Activated T-helper 1 cell treated with anti-CD3 and anti-CD28 coated beads, Interleukin-12 subunit alpha, Interleukin-12 subunit beta, Interleukin-2, Interleukin-4 antibody, amounts not matched to agents 30 ng/mL and 10 ng/mL and 1 ng/mL, durations not matched to agents 14 hours and 24 hours and 36 hours (primary cell): ENCODE measurements at regions not wholly inside any gene's neighbourhood (a gene's known extent, or its start where the extent isn't known, plus 50 kb on each side); places are given as distances from the start of the nearest gene placed in this dataset.

ENCODE experiments used
- DNase-seq: peaks from one replicate; pipeline ENCODE4 v3.0.0; 2021; ENCODE audit warnings: low spot score
- H3K27ac Mint-ChIP-seq: one replicate; pipeline ENCODE4 v1.8.0; 2021; ENCODE audit warnings: mild to moderate bottlenecking, mixed read lengths
- H3K27me3 Mint-ChIP-seq: one replicate; pipeline ENCODE4 v1.8.0; 2022; ENCODE audit warnings: mild to moderate bottlenecking, moderate library complexity, mixed read lengths; ENCODE audit not compliant: insufficient read depth
- H3K36me3 Mint-ChIP-seq: one replicate; pipeline ENCODE4 v1.8.0; 2021; ENCODE audit warnings: low read depth, mixed read lengths
- H3K4me1 Mint-ChIP-seq: one replicate; pipeline ENCODE4 v1.8.0; 2021; ENCODE audit warnings: low read depth, mixed read lengths
- H3K4me3 Mint-ChIP-seq: one replicate; pipeline ENCODE4 v1.8.0; 2021; ENCODE audit warnings: mild to moderate bottlenecking, moderate library complexity, mixed read lengths
- H3K9me3 Mint-ChIP-seq: one replicate; pipeline ENCODE4 v1.8.0; 2021; ENCODE audit warnings: mixed read lengths
- intact Hi-C: fragments of 100-400 bp; cut with micrococcal nuclease; formaldehyde crosslinking; loops from one replicate; pipeline ENCODE4 v1.15.1; 2024

DNA sequence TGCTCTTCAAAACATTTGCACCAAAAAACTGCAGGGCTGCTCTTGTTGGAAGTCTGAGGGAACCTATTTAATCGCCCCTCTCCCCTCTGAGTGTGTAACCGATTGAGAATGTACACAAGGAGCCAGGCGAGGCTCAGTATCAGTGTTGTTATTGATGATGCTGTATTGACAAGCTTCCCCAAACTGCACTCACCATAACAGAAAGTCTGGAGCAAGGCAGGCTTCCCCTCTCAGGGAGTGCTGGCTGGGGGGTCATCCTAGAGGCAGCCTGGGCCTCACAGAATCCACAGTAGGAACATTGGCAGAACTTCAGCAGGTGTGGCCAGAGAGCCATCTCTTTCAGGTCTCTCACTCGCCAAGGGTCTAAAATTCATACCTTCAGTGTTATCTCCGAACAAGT is 58.1 kb upstream of the TUNAR start:
- DNase-seq: no peak
- Mint-ChIP-seq H3K4me3 (no peak overlapping the region), H3K36me3 (no peaks in the 10 kb centered on the region), H3K9me3 (no peaks in the 10 kb centered on the region), H3K27ac (no peak overlapping the region), H3K27me3 (no peaks in the 10 kb centered on the region), H3K4me1 (no peaks in the 10 kb centered on the region)
- intact Hi-C loops: no loop called here

DNA sequence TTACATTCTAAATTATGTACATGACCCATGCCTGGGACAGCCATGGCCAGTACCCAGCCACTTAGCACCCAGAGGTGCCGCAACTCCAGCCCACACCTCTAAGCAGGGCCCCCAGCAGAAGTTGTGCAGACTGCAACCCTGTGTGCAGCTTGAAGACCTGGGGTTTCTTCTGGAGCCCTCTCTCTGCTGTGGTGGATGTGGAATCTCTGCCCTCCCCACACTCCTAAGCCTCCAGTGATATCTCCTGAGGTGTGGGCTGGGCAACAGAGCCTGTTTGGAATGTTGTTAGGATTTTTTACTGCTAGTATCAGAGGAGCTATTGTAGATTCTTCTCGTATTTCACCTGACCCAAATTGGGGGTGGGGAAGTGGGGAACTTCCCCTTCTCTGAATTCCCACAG is 59.4 kb upstream of the TUNAR start:
- intact Hi-C loops: no loop called here
- Mint-ChIP-seq H3K4me1 (no peaks in the 10 kb centered on the region), H3K27me3 (no peaks in the 10 kb centered on the region), H3K4me3 (no peak overlapping the region), H3K9me3 (no peaks in the 10 kb centered on the region), H3K27ac (no peak overlapping the region), H3K36me3 (no peaks in the 10 kb centered on the region)
- DNase-seq: no peak

DNA sequence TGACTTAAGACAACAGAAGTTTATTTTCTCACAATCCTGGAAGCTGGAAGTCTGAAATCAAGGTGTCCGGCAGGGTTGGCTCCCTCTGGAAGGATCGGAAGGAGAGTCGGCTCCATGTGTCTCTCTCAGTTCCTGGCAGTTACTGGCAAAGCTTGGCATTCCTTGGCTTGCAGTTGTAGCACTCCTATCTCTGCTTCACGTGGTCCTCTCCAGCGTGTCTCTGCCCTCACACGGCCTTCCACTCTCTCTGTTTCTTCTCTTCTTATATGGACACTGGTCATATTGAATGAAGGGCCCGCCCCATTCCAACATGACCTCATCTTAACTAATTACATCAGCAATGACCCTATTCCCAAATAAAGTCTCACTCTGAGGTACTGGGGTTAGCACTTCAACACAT is 60.1 kb upstream of the TUNAR start:
- no peak for DNase-seq
- H3K27ac Mint-ChIP-seq: no peak overlapping the region
- no peaks in the 10 kb centered on the region for H3K36me3 Mint-ChIP-seq
- intact Hi-C loops: no loop called here
- H3K4me1 Mint-ChIP-seq: no peaks in the 10 kb centered on the region
- H3K9me3 Mint-ChIP-seq: no peaks in the 10 kb centered on the region
- no peak overlapping the region for H3K4me3 Mint-ChIP-seq
- H3K27me3 Mint-ChIP-seq: peaks cover 2% of the 10 kb centered on the region

DNA sequence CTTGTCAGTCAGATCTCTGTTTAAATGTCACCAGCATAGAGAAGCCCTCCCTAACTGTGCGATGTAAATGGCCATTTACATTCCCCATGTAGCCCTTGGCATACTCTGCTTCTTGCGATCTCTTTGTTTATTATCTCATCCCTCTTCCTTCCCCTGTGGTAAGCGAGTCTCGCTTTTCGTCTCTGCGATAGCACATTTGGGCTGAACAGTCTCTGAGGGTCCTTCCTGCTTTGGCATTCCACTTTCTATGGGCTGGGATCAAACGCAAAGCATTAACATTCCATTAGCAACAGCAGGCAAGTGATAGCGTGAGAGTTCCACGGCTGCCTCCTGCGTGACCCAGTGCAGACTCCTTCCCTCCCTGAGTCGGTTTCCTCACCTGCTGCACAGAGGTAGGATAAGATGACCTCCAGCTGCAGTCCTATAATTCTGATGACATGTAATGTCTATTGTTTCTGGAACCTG is 61.4 kb upstream of the TUNAR start:
- no peaks in the 10 kb centered on the region for H3K9me3 Mint-ChIP-seq
- no peak overlapping the region for H3K4me3 Mint-ChIP-seq
- no peak overlapping the region for H3K27ac Mint-ChIP-seq
- peaks cover 2% of the 10 kb centered on the region for H3K27me3 Mint-ChIP-seq
- no peak for DNase-seq
- H3K36me3 Mint-ChIP-seq: no peaks in the 10 kb centered on the region
- no peaks in the 10 kb centered on the region for H3K4me1 Mint-ChIP-seq
- intact Hi-C loops: no loop called here

DNA sequence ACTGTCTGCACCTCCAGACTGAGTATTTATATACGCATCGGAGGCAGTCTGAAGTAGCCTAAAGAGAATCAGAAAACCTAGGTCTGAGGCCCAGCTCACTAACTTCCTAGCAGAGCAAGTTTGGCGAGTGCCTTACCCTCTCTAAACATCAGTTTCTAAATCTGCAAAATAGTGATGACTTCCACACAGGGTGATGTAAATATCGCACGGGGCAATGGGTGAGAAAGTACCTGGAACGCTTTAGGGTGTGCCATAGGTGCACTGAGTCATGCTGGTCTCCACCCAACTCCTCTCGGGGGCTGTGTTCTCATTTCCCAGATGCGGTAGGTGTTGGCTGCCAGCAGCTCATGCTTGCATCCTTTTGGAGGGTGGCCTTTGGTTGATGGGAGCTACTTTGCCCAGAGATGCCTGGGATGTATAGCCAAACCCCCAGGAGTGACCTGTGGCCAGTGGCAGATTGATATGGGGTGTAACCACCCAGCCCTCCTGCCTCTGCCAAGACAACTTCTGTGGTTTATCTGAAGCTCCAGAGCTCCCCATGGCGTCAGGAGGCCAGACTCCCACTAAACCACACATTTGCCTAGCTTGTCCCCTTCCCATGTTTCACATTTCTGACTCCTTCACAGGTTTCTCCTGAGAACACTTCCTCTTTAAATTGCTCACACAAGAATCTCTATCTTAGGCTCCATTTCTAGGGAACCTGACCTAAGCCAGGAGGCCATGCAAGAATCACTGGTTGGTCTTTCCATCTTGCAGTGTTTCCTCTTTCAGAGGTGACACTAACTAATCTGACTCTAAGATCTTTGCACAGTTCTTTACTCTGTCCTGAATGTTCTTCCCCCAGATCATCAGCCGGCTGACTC is 62.0 kb upstream of the TUNAR start:
- Mint-ChIP-seq H3K36me3 (no peaks in the 10 kb centered on the region), H3K4me3 (no peak overlapping the region), H3K9me3 (no peaks in the 10 kb centered on the region), H3K4me1 (no peaks in the 10 kb centered on the region), H3K27me3 (peaks cover 2% of the 10 kb centered on the region), H3K27ac (no peak overlapping the region)
- intact Hi-C loops: no loop called here
- no peak for DNase-seq

DNA sequence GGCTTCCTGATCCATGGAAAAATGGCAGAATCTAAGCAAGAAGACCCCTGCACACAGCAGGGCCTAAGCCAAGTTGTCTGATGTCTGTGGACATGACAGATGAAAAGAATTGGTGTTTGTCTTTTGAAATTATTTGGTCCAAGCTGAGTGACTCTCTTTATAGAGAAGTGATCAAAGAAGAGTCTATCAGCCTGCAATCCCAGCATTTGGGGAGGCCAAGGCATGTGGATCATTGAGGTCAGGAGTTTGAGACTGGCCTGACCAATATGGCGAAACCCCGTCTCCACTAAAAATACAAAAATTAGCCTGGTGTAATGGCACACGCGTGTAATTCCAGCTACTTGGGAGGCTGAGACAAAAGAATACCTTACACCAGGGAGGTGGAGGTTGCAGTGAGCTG is 64.8 kb upstream of the TUNAR start:
- Mint-ChIP-seq H3K9me3 (peaks cover 7% of the 10 kb centered on the region), H3K4me1 (no peaks in the 10 kb centered on the region), H3K36me3 (no peaks in the 10 kb centered on the region), H3K27ac (no peak overlapping the region), H3K4me3 (no peak overlapping the region), H3K27me3 (peaks cover 2% of the 10 kb centered on the region)
- no peak for DNase-seq
- intact Hi-C loops: no loop called here

DNA sequence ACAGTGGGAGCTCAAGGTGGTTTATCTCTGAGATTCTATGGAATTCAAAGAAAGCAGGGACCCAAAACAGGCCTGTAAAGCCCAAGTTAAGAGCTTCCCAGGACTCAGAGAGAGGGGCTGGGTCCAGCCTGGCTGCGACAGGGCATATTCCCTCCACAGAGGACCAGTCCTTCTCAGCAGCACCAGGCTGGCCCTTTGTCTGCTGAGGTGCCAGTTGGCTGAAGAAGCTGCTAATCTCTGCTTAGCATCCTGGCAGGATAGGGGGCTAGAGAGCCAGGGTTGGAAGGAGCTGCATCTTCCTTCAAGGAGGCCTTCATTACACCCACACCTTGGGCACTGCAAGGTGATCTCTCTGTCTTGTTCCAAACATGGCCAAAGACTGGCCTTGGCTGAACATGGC is 68.3 kb upstream of the TUNAR start:
- no peak overlapping the region for H3K27ac Mint-ChIP-seq
- peaks cover 16% of the 10 kb centered on the region for H3K9me3 Mint-ChIP-seq
- no peaks in the 10 kb centered on the region for H3K36me3 Mint-ChIP-seq
- peaks cover 4% of the 10 kb centered on the region for H3K27me3 Mint-ChIP-seq
- DNase-seq: no peak
- intact Hi-C loops: no loop called here
- H3K4me3 Mint-ChIP-seq: no peak overlapping the region
- no peaks in the 10 kb centered on the region for H3K4me1 Mint-ChIP-seq

DNA sequence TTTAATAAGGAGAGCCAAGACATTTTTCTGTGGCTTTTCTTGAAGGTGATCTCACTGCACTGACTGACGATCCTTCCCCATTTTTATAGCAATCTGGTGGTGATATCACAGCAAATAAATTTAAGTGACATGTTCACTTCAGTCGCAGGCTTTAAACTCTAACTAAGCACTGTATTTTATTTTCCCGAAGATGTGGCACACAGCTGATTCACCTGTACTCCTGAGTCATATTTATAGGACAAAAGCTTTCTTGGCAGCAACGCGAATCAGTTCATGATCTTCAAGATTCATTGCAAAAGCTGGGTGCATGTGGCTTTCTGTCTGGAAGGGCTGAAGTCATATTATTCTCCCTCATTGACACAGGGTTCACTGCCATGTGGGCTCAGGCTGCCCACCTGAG is 79.8 kb upstream of the TUNAR start:
- H3K27ac Mint-ChIP-seq: no peak overlapping the region
- no peak overlapping the region for H3K4me3 Mint-ChIP-seq
- intact Hi-C loops: no loop called here
- DNase-seq: no peak
- H3K9me3 Mint-ChIP-seq: no peaks in the 10 kb centered on the region
- H3K36me3 Mint-ChIP-seq: no peaks in the 10 kb centered on the region
- H3K4me1 Mint-ChIP-seq: no peaks in the 10 kb centered on the region
- peaks cover 3% of the 10 kb centered on the region for H3K27me3 Mint-ChIP-seq

DNA sequence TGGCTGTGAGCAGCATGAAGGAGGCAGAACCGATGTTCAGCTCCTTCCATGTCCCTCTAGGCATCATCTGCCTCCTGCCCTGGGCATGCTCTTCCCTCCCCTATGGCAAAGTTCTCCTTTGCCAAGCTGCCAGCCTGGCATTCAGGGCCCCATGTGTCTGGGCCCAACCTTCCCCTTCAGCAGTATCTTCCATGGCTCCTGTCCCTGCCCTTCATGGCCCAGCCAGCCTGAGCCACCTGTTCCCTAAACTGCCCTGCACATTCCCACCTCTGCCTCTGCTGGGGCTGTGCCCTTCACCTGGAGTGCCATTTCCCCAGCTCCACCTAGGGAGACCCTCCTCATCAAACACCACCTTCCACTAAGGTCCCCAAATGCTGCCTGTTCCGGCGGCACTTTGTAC is 74.0 kb upstream of the TCL1A start:
- DNase-seq: no peak
- H3K4me1 Mint-ChIP-seq: no peaks in the 10 kb centered on the region
- H3K36me3 Mint-ChIP-seq: no peaks in the 10 kb centered on the region
- no peaks in the 10 kb centered on the region for H3K9me3 Mint-ChIP-seq
- no peak overlapping the region for H3K27ac Mint-ChIP-seq
- no peak overlapping the region for H3K4me3 Mint-ChIP-seq
- no peaks in the 10 kb centered on the region for H3K27me3 Mint-ChIP-seq
- intact Hi-C loops: no loop called here

DNA sequence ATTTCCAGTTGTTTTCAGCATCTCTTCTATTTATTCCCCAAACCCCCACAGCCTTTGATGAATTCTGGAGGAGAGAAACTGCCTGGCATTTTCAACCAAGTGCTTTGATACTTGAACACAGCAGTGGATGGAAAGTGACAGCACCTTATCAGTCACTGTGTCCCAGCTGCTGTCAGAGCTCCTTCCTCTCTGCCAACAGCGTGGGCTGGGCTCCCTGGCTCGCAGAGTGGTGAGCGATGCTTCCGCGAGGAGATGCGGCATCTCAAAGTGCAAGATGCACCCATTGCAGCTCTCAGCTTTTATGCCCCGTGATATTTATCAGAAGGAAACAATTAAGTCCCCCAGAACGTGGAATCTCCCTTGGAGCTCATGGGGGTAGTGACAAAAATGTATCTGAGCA is 72.6 kb upstream of the TCL1A start:
- no peak overlapping the region for H3K4me3 Mint-ChIP-seq
- H3K27ac Mint-ChIP-seq: no peak overlapping the region
- no peaks in the 10 kb centered on the region for H3K27me3 Mint-ChIP-seq
- no peaks in the 10 kb centered on the region for H3K9me3 Mint-ChIP-seq
- H3K4me1 Mint-ChIP-seq: no peaks in the 10 kb centered on the region
- H3K36me3 Mint-ChIP-seq: no peaks in the 10 kb centered on the region
- DNase-seq: no peak
- intact Hi-C loops: no loop called here

DNA sequence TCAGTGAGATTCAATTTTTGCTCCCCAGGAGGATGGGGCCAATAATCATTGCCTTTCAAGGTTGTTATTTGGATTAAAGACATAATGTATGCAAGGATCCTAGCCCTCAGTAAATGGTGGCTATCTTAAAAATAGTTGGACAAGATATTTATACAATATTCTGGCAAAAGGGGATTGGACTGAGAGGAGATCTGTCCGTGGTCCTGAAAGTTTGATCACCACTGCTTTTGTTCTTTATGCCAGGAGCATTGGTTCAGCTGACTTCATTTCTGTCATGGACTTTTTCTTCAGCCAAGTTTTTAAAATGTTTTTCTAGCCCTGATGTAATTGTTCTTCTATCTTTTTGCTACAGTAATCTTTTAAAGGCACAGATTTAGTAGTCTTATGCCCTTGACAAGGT is 70.2 kb upstream of the TCL1A start:
- intact Hi-C loops: no loop called here
- DNase-seq: no peak

DNA sequence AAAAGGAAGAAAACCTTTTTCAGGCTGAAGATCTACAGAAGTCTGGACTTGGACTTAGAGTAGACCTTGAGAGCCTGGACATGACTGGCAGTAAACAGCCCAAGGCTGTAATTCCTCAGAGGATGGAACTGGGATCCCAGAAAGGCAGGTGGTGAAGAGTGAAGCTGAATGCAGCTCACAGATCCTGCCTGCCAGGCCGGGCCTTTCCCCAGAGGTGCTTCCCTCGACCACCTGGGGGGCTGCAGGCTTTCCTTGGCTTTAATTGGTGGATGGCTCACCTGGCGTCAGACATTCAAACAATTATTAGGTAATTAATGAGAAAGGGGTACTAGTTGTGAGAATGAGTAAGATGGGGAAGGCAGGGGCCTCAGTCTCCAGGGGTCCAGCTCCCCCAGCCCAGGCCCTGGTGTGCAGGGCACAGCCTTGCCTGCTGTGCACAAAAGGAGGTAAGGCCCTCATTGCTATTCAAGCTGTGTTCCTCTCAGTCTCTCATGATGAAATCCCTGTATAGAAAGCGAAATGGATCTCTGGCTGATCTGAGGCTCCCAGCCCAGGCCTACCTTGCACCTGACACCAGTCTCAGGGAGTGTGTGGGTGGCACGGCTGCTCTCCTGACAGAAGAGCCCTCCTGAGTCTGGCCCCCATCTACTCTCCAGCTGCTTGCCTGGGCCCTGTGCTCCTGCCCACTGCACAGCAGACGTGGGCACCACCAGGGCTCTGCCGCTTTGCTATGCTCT is 63.0 kb upstream of the TCL1A start:
- Mint-ChIP-seq H3K27me3 (peaks cover 5% of the 10 kb centered on the region), H3K27ac (no peak overlapping the region), H3K4me1 (no peaks in the 10 kb centered on the region), H3K4me3 (no peak overlapping the region), H3K36me3 (no peaks in the 10 kb centered on the region), H3K9me3 (no peaks in the 10 kb centered on the region)
- no peak for DNase-seq
- intact Hi-C loops: loop anchor here (10.0 kb wide), 1 partner anchor 218 kb away; no protein-coding TSS in a partner anchor

More for the DNA sequence above, 70.2 kb upstream of the TCL1A start:
- Mint-ChIP-seq H3K9me3 (no peaks in the 10 kb centered on the region), H3K27me3 (no peaks in the 10 kb centered on the region), H3K4me3 (no peak overlapping the region), H3K4me1 (no peaks in the 10 kb centered on the region), H3K27ac (no peak overlapping the region), H3K36me3 (no peaks in the 10 kb centered on the region)
